ENCODE measurements at regions not wholly inside any gene's neighbourhood (a gene's known extent, or its start where the extent isn't known, plus 50 kb on each side); places are given as distances from the start of the nearest gene placed in this dataset.

DNA sequence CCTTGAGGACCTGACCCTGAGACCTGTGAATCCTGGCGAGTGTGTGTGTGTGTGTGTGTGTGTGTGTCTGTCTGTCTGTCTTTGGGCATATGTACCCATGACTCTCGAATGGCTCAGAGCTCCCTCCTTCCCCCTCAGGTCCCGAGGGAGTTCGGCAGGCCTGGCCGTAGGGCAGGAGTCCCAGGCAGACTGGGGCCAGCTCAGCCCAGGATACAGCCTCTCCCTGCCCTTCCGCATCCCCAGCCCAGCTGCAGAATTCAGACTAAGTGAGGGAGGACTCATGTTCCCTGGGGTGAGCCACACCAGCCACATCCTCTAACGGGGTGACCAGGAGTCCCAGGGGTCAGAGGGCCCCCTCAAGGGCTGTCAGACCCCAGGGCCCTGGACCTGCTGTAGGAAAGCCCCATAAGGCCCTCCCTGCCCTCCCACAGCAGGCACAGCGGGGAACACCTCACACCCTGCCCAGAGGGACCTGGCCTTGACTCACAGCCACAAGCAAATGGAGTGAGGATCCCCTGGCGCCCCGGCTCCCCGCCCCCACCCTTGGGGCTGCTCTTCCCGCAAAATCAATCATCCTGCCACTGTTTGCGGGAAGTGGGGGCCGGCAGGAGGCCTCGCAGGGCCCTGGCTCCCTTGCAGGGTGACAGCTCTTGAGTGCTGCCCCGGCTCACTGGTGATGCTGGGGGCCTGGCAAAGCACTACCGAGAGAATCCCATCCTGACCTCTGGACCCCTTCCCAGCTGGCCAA is 101.7 kb upstream of the CASZ1 start:
- no peak for DNase-seq (ENCODE audit: low read depth)

DNA sequence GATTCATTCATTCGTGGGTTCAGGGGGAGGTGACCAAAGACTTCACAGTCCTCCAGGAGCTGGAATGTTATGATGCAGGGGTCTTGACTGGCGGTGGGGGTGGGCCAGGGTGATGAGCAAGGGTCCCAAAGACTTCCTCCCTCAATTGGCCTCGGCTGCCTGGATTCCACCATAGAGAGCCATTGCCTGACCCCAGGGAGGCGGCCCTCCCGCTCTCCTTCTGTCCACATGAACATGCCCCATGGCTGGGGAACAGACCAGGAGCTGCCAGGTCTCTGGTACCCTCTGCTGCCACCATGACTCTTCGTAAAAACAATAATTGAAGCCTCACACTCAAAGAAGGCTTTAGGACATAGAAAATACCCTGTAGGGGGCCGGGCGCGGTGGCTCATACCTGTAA is 102.5 kb upstream of the CASZ1 start:
- no peak for DNase-seq (ENCODE audit: low read depth)

DNA sequence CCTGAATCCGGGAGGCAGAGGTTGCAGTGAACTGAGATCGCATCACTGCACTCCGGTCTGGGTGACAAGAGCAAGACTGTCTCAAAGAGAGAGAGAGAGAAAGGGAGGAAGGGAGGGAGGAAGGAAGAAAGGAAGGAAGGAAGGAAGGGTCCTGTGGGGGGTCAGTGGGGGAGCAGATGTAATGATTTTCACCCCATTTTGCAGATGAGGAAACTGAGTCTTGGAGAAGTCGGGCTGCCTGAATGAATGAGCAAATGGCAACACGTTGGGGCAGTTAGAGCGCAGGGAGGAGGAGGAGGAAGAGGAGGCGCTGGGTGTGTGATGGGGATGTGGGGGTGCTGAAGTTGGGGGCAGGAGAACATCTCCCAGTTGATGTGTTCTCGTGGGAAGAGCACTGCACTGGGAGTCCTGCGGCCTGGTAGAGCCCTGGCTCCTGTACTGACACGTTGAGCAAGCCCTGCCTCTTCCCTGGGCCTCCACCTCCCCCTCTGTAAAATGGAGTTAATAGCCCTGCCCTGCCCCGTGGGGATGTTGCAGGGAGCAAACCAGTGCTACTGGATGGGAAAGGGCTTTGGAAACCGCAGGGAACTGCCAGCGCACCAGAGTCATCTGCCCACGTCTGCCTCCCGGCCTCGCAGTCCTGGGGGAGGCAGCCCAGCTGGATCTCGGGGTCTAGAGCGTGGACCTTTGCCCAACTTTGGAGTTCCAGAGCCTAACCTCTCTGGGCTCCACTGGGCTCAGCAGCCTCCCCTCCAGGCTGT is 103.2 kb upstream of the CASZ1 start:
- DNase-seq (ENCODE audit: low read depth) = no peak

DNA sequence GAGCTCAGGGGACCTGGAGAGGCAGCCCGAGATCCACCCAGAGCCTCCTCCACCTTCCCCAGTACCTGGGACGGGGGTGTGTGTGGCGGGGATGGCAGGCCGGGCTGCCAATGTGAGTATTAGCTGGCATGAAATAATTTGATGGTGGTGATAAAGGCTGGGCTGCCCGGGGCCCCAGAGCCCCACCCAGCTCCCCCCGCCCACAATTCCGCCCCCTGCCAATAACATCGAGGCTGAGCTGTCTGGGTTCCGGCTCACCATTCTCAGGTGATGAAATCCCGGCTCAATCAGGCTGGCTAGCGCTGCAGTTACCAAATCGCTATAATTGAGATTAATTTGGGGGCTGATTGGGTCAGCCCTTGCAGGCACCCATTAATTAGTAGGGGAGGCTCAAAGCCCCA is 103.8 kb upstream of the CASZ1 start:
- DNase-seq (ENCODE audit: low read depth) = no peak

DNA sequence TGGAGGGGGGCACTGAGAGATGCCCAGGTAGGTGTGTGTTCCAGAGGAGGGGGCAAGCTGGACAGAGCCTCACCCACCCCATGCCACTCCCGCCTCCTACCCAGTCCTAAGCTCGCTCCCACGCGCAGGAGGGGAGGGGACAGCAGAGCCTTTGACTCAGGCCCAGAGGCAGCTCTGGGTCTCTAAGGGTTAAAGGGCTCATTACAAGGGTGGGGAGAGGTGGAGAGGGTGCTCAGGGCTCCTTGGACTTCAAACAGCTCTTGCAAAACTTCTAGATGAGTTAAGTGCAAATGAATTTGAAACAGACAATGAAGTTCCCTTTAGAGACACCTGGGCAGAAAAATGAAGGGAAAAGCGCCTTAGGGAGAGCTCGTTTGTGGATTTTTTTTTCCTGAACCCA is 104.2 kb upstream of the CASZ1 start:
- no peak for DNase-seq (ENCODE audit: low read depth)

DNA sequence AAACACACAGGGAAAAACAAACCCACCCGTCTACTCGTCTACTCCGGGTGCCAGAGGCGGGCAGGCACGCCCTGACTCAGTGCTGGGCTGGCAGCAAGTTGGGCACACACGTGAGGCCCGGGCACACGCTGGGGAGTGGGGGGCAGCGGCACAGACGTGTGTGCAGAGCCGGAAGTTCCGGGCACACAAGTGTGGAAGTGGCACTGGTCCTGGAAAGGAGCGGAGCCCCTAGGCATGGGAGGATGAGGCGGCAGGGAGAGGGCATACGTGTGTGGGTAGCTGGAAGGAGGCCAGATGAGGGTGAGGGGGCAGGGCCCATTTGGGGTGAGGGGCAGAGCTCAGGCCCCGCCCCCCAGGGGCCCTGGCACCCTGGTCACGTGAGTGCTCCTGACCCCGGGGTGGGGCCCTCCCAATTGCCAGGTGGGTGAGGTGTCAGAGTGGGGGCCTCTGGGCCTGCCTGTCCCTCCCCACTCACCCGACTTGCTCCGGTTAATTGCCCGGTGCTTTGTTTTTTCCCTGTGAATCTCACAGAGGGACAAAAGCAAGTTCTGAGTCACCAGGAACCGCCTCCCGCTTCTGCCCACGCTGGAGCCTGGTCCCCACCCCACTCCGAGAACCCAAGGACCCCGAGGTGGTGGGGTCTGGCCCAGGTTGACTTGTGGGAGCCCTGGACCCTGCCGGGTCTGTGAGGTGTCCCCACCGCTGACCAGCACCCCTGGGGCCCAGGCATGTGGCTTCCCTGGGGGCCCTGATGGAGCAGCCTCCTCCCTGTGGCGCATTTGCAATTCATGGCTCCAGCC is 104.8 kb upstream of the CASZ1 start:
- no peak for DNase-seq (ENCODE audit: low read depth)

DNA sequence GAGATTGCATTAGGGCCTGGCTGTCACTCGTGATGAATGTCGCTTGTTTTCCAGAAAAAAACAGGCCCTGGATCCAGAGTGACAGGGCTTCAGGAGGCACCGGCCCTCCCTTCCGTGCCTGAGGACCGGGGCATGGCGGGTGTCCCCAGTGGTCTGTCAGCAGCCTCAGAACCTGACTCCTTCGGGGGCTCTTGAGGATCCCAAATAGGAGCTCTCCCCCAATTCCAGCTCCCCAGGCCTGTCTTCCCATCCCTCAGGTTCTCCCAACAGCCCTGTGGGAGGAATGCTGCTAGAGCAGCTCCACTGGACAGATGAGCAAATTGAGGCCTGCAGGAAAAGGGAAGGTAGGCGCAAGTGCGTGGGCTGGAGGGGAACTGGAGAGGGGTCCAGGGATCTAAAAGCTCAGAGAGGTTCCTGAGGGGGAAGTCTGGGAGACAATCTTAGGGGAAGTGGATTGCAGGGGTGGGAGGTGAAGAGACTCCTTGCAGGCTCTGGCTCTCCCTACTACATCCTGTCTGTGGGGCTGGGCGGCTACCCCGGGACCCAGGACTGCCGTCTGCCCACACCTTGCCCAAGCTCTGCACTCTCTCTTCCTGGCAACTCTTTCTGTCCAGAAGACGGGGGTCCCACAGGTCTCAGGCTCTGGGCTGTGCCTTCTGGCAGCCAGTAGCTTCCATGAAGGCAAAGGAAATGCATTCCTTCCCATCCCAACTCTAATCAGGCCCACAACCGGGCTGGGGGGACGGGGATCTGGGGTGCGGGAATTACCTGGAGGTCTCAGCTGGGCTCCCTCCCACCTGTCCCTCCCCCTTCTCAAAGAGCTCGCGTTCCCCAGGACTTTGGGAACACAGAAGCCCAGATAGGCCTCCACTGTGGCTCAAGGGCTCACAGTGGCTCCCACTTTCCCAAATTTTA is 105.7 kb upstream of the CASZ1 start:
- no peak for DNase-seq (ENCODE audit: low read depth)

DNA sequence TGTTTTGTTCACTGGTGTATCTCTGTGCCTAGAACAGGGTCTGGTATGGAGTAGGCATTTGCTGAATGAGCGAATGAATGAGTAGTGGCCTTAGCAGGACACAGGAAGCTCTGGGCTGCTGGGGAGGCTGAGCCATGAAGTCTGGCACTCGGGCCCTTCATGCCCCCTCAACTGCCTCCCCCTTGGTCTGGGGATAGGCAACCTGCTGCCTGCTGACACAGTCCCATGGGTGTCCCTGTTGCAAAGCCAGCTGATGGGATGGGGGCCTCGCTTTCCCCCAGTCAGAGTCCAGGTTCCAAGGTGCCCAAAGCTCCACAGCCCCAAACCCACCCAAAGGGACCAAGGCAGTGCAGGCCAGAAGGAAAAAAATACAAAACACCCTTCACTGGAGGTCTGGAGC is 107.0 kb upstream of the CASZ1 start:
- no peak for DNase-seq (ENCODE audit: low read depth)

DNA sequence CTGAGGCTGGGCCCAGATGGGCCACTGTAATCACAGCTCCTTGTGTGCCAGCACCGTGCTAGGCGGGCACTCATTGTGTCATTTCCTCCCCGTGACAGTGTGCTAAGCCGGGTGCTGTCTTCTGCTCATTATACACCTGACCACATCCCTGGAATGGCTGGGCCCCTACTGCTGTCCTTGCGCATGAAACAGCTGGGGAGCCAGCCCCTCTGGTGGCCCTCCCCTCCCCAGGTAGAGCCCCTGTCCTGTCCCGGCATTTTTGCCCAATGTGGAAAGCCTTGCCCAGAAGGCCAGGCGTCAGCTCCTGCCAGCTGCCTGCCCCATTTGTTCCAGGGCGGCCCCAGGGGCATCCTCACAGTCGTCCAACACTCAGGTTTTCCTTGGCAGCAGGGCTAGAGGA is 107.4 kb upstream of the CASZ1 start:
- no peak for DNase-seq (ENCODE audit: low read depth)

DNA sequence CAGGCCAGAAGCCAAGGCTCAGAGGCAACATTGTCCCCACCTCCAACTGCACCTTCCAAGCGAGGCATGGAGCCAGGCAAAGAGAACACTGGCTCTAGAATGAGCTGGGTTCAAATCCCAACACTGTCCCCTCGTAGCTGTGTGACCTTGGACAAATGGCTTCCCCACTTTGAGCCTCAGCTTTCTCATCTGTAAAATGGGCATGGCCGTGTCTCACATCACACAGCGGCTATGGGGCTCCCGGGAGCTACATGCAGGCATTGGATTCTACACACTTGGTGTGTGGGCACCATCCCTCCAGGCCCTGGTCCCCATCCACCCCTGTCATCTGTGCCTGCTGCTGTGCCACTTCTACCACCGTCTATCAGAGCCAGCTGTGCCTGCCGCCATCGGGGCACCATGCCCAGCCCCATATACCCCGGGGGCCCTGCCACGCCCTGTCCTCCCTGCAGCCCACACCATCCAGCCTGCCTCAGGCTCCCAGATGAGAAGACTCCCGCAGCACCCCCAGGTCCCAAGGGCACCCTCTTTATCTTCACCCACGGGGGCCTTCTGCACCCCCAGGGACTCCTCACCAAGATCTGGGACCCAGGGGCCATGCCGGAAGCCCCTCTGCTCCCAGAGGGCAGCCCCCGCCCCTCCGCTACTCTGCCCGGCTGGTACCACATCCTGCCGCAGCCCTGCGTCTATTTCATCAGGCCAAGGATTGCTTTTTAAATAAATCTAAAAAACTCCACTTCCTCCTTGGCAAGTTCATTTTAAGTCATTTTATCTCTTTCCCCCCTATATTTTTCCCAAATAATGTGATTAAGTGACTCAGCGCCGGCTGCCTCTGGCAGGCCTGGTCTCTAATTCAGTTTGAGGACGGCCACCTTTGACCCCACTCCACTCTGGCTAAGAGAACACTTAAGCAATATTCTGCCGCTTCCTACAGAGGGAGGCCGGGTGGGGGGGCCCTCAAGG is 107.8 kb upstream of the TARDBP start:
- DNase-seq (ENCODE audit: low read depth) = no peak

DNA sequence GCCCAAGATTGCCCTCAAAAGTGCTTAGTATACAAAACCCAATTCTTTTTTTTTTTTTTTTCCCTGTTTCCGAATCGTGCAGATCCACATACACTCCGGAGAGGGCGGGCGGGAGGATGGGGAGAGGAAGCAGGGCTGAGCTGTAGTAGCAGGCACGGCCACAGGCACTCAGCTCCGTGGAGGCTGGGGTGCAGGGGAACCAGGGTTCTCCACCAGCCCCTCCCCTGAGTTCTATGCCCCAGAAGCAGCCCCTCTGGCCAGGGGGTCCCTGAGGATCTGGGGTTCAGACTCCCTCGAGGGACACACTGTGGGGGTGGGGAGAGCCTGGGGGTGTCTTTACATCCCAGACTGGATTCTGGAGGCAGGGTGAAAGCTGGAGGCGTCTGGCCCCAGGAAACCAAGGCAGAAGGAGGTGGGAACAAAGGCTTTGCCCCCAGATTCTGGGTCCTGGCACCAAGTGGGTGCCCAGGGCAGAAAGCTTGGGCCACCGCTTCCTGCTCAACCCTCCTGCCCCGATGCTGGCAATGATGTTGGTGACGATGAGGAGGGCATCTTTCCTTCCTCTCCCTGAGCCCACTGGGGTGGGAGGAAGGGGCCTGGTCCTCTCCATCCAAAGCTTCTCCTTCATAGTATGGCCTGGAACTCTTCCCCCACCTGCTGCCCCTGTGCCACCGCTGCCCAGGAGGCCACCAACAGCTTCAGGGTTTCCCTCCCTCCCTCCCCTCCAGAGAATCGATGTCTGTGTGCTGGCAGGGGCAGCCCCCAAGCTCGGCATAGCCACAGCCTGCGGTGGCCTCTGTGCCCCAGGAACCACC is 106.4 kb upstream of the TARDBP start:
- no peak for DNase-seq (ENCODE audit: low read depth)

DNA sequence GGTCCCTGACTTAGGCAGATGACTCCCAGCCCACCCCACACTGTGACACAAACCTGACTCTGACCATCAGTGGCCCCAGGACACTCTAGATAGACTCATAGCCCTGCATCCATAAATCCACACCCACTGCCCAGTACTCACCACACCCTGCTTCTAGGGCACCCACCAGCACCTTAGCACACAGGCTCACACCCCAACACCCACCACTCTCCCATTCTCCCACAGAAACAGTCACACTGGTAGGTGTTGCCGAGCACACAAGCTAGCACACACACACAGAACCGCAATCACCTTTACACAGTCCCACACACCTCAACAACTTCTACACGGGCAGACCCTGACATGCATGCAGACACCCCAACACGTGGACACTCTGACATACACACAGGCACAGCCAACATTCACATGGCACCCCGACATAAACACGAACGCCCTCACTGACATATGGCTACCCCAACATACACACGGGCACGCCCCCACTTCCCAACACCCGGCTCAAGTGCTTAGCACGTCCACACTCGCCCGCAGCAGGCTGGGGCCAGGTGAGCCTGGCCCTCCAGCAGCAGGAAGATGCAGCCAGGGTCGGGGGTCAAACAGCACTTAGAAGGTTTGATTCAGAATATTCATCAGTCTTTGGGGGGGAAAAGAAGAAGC is 105.5 kb upstream of the TARDBP start:
- DNase-seq (ENCODE audit: low read depth) = no peak

DNA sequence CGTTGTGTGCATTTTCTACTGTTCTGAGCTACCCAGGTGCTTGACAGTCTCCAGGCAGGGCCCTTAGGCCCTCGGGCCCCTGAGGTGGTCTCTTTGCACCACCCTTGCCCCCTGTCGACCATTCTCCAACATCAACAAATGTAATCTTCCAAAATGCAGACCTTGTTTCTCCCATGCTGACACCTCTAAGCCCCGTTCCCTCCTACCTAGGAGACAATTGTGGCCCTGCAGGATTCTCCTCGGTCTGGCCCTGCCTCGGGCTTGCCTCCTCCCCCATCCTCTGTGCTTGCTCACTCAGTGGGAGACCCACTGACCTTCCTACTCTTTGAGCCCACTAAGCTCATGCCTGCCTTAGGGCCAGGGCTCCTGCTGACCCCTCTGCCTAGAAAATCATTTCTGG is 104.2 kb upstream of the TARDBP start:
- no peak for DNase-seq (ENCODE audit: low read depth)

DNA sequence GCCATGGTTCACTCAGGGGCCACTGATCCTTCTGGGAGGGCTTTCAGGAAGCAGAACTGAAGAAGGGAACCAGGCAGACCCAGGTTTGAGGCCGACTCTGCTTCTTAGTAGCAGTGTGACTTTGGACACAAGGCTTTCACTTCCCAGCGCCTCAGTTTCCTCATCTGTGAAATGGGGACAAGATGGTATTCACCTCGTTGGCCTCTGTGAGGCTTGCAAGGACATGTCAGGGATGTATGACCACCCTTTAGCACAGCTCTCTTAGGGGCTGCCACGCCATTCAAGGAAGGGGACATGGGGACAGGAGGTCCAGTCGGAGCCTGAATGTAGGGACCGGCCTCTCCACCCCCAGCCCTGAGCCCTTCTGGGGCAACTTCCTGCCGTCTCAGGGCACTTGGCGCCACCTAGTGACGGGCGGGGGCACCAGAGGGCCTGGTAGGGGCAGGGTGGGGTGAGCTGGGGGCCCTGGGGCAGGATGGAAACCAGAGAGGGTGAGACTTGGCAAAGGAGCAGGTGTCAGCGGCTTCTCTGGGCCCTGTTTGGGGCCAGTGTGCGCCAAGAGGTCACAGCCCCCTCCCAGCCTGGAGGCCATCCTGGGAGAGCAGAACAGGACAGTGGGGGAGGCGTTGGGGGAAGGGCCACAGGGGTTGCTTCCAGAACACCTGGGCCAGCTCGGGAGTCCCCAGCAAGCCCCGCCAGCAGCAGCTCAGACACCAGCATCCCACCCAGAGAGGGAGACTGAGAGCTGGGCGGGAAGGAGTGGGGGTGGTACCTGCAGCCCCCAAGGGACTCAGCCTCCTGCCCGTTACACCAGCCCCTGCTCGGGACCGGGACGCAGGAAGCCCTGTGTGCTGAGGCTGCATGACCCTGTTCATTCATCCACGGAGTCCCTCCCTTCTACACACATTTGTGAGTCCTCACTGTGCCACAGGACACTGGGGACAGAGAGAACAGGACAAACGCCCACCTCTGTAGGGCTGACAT is 102.5 kb upstream of the TARDBP start:
- DNase-seq (ENCODE audit: low read depth) = no peak

DNA sequence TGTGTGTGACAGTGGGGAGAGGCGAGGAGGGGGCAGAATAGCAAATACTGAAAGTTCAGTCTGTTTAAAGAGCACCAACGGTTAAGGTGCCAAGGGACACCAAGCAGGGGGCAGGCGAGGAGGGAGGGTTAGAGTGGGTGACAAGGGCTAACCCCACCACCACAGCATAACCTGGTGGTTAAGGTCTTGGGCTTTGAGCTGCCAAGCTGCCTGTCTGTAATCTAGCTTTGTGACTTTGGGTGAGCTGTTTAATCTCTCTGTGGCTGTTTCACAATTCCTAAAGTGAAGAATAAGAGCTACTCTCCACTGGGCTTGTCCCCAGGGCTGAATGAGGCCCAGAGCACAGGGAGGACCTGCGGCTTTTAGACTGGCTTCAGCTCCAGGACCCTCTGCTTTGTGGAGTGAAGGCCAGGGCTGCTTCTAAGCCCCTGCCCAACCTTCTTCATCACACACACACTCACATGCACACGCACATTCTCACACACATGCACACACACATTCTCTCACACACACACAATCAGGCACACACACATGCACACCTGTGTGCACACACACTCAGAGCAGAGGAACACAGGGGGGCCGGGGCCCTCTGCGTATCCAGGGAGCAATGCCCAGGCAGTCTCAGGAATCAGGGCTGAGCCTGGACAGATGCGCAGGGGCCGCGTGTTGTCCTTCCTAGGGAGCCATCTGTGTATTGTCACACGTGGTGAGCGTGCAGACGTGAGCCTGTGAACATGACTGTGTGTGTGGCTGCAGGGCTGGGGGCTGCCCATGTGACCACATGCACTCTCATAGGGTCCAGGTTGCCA is 101.6 kb upstream of the TARDBP start:
- DNase-seq (ENCODE audit: low read depth) = no peak

DNA sequence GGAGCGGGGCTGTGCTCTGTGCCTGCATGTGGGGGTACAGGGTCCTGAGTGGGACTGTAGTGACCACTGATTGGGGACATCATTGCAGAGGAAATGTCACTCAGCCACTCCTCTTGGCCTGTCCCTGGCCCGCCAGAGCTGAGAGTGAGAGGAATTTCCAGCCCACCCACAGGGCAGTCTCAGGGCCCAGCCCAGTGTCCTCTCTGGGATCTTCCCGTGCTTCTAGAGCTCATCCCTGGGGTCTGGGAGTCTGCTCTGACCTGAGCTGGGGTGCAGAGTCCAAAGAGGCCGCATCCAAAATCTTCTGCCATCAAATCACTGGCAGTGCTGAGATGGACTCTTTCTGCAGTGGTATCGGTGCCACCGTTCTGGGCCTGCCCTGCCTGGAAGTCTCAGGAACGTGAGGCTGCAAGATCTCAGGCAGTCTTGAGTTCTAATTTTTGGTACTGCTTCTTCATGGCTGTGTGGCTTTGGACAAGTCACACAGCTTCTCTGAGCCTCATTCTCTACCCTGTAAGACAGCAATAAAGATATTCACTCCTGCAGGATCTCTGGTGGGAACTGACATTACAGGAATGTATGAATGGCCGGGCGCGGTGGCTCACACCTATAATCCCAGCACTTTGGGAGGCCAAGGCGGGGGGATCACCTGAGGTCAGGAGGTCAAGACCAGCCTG is 100.8 kb upstream of the TARDBP start:
- no peak for DNase-seq (ENCODE audit: low read depth)

DNA sequence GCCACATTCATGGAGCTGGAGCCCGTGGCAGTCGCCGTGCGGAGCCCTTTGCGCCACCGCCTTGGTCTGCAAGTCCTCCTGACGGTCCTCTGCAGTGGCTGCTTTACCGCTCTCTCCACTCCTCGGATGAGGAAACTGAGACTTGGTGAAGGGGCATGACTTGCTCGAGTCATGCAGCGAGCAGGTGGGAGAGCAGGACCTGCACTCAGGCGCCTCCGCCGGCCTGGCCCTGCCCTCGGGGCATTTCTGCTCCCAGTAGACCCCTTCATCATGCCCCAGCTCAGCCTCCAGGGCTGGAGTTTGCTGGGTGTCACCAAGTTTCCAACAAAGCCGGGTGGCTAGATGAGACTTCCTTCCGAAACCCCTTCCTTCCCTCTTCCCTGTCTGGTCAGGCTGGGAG is 100.0 kb upstream of the TARDBP start:
- DNase-seq (ENCODE audit: low read depth) = no peak

All from stromal cell of bone marrow (primary cell).